ENCODE measurements at regions not wholly inside any gene's neighbourhood (a gene's known extent, or its start where the extent isn't known, plus 50 kb on each side); places are given as distances from the start of the nearest gene placed in this dataset.

DNA sequence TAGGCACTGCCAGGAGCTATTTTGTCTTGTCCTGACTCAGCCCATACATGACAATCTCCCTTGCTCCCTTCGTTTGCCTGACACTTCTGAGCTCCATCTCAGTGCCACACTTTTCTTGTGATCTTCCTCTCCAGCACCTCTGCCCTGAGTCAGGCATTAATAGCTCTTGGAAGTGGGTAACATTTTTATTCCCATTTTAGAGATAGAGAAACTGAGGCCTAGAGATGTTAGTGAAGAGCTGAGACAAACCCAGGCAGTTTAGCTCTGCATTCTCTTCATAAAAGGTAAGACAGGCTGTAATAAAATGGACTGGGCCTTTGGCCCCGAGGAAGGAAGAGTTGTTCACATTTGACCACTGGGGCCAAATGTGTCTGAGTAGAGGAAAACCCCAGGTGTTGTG is 167.4 kb downstream of the DHX35 start (continued):
- TF ChIP-seq, protein P1, sequence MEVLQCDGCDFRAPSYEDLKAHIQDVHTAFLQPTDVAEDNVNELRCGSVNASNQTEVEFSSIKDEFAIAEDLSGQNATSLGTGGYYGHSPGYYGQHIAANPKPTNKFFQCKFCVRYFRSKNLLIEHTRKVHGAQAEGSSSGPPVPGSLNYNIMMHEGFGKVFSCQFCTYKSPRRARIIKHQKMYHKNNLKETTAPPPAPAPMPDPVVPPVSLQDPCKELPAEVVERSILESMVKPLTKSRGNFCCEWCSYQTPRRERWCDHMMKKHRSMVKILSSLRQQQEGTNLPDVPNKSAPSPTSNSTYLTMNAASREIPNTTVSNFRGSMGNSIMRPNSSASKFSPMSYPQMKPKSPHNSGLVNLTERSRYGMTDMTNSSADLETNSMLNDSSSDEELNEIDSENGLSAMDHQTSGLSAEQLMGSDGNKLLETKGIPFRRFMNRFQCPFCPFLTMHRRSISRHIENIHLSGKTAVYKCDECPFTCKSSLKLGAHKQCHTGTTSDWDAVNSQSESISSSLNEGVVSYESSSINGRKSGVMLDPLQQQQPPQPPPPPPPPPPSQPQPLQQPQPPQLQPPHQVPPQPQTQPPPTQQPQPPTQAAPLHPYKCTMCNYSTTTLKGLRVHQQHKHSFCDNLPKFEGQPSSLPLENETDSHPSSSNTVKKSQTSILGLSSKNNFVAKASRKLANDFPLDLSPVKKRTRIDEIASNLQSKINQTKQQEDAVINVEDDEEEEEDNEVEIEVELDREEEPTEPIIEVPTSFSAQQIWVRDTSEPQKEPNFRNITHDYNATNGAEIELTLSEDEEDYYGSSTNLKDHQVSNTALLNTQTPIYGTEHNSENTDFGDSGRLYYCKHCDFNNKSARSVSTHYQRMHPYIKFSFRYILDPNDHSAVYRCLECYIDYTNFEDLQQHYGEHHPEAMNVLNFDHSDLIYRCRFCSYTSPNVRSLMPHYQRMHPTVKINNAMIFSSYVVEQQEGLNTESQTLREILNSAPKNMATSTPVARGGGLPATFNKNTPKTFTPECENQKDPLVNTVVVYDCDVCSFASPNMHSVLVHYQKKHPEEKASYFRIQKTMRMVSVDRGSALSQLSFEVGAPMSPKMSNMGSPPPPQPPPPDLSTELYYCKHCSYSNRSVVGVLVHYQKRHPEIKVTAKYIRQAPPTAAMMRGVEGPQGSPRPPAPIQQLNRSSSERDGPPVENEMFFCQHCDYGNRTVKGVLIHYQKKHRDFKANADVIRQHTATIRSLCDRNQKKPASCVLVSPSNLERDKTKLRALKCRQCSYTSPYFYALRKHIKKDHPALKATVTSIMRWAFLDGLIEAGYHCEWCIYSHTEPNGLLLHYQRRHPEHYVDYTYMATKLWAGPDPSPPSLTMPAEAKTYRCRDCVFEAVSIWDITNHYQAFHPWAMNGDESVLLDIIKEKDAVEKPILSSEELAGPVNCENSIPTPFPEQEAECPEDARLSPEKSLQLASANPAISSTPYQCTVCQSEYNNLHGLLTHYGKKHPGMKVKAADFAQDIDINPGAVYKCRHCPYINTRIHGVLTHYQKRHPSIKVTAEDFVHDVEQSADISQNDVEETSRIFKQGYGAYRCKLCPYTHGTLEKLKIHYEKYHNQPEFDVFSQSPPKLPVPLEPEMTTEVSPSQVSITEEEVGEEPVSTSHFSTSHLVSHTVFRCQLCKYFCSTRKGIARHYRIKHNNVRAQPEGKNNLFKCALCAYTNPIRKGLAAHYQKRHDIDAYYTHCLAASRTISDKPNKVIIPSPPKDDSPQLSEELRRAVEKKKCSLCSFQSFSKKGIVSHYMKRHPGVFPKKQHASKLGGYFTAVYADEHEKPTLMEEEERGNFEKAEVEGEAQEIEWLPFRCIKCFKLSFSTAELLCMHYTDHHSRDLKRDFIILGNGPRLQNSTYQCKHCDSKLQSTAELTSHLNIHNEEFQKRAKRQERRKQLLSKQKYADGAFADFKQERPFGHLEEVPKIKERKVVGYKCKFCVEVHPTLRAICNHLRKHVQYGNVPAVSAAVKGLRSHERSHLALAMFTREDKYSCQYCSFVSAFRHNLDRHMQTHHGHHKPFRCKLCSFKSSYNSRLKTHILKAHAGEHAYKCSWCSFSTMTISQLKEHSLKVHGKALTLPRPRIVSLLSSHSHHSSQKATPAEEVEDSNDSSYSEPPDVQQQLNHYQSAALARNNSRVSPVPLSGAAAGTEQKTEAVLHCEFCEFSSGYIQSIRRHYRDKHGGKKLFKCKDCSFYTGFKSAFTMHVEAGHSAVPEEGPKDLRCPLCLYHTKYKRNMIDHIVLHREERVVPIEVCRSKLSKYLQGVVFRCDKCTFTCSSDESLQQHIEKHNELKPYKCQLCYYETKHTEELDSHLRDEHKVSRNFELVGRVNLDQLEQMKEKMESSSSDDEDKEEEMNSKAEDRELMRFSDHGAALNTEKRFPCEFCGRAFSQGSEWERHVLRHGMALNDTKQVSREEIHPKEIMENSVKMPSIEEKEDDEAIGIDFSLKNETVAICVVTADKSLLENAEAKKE (CRISPR knock-in tag; IDR thresholded peaks at IDR 0.05): no peak
- TF ChIP-seq ZNF114 (CRISPR knock-in tag; IDR thresholded peaks at IDR 0.05): no peak
- TF ChIP-seq STAT1 (IDR thresholded peaks at IDR 0.05; ENCODE audit: unreplicated experiment): no peak
- no peak for TF ChIP-seq ZNF331 (CRISPR knock-in tag; IDR thresholded peaks at IDR 0.05; ENCODE audit: low read depth)
- TF ChIP-seq, protein P2, sequence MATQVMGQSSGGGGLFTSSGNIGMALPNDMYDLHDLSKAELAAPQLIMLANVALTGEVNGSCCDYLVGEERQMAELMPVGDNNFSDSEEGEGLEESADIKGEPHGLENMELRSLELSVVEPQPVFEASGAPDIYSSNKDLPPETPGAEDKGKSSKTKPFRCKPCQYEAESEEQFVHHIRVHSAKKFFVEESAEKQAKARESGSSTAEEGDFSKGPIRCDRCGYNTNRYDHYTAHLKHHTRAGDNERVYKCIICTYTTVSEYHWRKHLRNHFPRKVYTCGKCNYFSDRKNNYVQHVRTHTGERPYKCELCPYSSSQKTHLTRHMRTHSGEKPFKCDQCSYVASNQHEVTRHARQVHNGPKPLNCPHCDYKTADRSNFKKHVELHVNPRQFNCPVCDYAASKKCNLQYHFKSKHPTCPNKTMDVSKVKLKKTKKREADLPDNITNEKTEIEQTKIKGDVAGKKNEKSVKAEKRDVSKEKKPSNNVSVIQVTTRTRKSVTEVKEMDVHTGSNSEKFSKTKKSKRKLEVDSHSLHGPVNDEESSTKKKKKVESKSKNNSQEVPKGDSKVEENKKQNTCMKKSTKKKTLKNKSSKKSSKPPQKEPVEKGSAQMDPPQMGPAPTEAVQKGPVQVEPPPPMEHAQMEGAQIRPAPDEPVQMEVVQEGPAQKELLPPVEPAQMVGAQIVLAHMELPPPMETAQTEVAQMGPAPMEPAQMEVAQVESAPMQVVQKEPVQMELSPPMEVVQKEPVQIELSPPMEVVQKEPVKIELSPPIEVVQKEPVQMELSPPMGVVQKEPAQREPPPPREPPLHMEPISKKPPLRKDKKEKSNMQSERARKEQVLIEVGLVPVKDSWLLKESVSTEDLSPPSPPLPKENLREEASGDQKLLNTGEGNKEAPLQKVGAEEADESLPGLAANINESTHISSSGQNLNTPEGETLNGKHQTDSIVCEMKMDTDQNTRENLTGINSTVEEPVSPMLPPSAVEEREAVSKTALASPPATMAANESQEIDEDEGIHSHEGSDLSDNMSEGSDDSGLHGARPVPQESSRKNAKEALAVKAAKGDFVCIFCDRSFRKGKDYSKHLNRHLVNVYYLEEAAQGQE (IDR thresholded peaks at IDR 0.05; ENCODE audit: unreplicated experiment): no peak
- TF ChIP-seq, protein P3, sequence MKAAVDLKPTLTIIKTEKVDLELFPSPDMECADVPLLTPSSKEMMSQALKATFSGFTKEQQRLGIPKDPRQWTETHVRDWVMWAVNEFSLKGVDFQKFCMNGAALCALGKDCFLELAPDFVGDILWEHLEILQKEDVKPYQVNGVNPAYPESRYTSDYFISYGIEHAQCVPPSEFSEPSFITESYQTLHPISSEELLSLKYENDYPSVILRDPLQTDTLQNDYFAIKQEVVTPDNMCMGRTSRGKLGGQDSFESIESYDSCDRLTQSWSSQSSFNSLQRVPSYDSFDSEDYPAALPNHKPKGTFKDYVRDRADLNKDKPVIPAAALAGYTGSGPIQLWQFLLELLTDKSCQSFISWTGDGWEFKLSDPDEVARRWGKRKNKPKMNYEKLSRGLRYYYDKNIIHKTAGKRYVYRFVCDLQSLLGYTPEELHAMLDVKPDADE (IDR thresholded peaks at IDR 0.05): no peak
- no peak for TF ChIP-seq POLR2AphosphoS5 (IDR thresholded peaks at IDR 0.05; ENCODE audit: low read depth)
